GM12878 (cell line): ENCODE measurements at regions not wholly inside any gene's neighbourhood (a gene's known extent, or its start where the extent isn't known, plus 50 kb on each side); places are given as distances from the start of the nearest gene placed in this dataset.
"Not testable (repeated sequence)": the region's sequence is repeated elsewhere in the genome, so short reads cannot be mapped to it uniquely, and the experiment has no call there.

ENCODE experiments used
- ATAC-seq: fragments of 200-7000 bp; cut with Tn5 transposase; 3 replicates; pipeline ENCODE4 v1.9.1; 2020; ENCODE audit warnings: mild to moderate bottlenecking, moderate library complexity
- BruUV-seq: library from RNA; stranded (reverse); fragments of 400-500 nt; replicated peaks from 2 replicates; lab custom pipeline; 2021; lab: Mats Ljungman, UMichigan
- CTCF ChIA-PET: fragments of 300-600 bp; sonication (Branson Sonifier 250); formaldehyde crosslinking; extraction: SDS; loops from one replicate; lab custom pipeline; 2021; ENCODE audit warnings: inconsistent platforms; lab: Yijun Ruan, JAX
- POLR2A ChIA-PET: fragments of 350-600 bp; formaldehyde crosslinking; extraction: SDS; loops from one replicate; lab custom pipeline; 2021; ENCODE audit warnings: inconsistent platforms; lab: Charles Lee
- RAD21 ChIA-PET: fragments of 300-600 bp; sonication (Branson Sonifier 250); formaldehyde crosslinking; loops from one replicate; lab custom pipeline; 2023; ENCODE audit warnings: antibody characterized with exemption; ENCODE audit not compliant: unreplicated experiment; lab: Charles Lee
- SMC1A ChIA-PET: fragments of 300-600 bp; sonication (Branson Sonifier 250); formaldehyde crosslinking; loops from one replicate; lab custom pipeline; 2023; ENCODE audit not compliant: unreplicated experiment, uncharacterized antibody; lab: Charles Lee
- DNase-seq: peaks from one replicate; pipeline ENCODE4 v3.0.0-alpha.2; 2011; ENCODE audit warnings: low read depth, low spot score
- FAIRE-seq: peaks from 3 replicates; lab custom pipeline; 2011; peaks lifted over from hg19 to GRCh38; lab: Jason Lieb, UNC
- H2AFZ ChIP-seq: 2 replicates; pipeline ENCODE4 v1.6.0; 2011; ENCODE audit warnings: low read depth, low read length, control low read depth; ENCODE audit not compliant: control insufficient read depth
- H3K27ac ChIP-seq: 2 replicates; pipeline ENCODE4 v1.5.1; 2011; ENCODE audit warnings: control low read depth; ENCODE audit not compliant: control insufficient read depth, insufficient read depth
- H3K27me3 ChIP-seq, 2 experiments: replicated peaks in 1 of 2; 2 replicates each; pipeline versions ENCODE4 v1.6.0 to v1.6.1; 2011; ENCODE audit warnings: low read length in 1 of 2; ENCODE audit not compliant: control insufficient read depth in 2 of 2, insufficient read depth in 2 of 2
- H3K36me3 ChIP-seq, 2 experiments: 2 replicates each; pipeline ENCODE4 v1.5.1; 2011; ENCODE audit warnings: low read length in 1 of 2; ENCODE audit not compliant: control insufficient read depth in 2 of 2, insufficient read depth in 2 of 2
- H3K4me1 ChIP-seq: 2 replicates; pipeline ENCODE4 v1.6.1; 2011; ENCODE audit warnings: mild to moderate bottlenecking, low read length, moderate library complexity, mixed read lengths; ENCODE audit not compliant: control insufficient read depth, insufficient read depth
- H3K4me2 ChIP-seq: 2 replicates; pipeline ENCODE4 v1.6.0; 2011; ENCODE audit warnings: control low read depth; ENCODE audit not compliant: control insufficient read depth, insufficient read depth
- H3K4me3 ChIP-seq: fragments of 200-600 bp; sonication (generic); 2 replicates; pipeline ENCODE4 v1.5.1; 2016
- H3K79me2 ChIP-seq: 2 replicates; pipeline ENCODE4 v1.6.0; 2011; ENCODE audit warnings: low read length; ENCODE audit not compliant: control insufficient read depth, insufficient read depth
- H3K9ac ChIP-seq: 2 replicates; pipeline ENCODE4 v1.8.0; 2011; ENCODE audit warnings: low read length, control low read depth, mixed read lengths; ENCODE audit not compliant: control insufficient read depth, insufficient read depth
- H3K9me3 ChIP-seq: replicated peaks from 3 replicates; pipeline ENCODE4 v1.5.1; 2011; ENCODE audit warnings: mild to moderate bottlenecking, low read length; ENCODE audit not compliant: control insufficient read depth, insufficient read depth
- H4K20me1 ChIP-seq: 2 replicates; pipeline ENCODE4 v1.6.0; 2011; ENCODE audit not compliant: control insufficient read depth, insufficient read depth
- BCL11A ChIP-seq: IDR thresholded peaks from 2 replicates; pipeline ENCODE4 v1.6.1; 2011; ENCODE audit warnings: low read depth, low read length
- CBFB ChIP-seq: IDR thresholded peaks from 2 replicates; pipeline ENCODE4 v1.6.1; 2016; ENCODE audit warnings: antibody characterized with exemption, low read depth
- CBX5 ChIP-seq: sonication (generic); IDR thresholded peaks from 2 replicates; pipeline ENCODE4 v1.6.1; 2016; ENCODE audit warnings: low read depth, moderate library complexity, mild to moderate bottlenecking, inconsistent platforms
- CEBPB ChIP-seq, 2 experiments: fragments of 150-350 bp in 1 of 2; IDR thresholded peaks; 2 replicates each; pipeline ENCODE4 v1.6.1; 2012 to 2014; ENCODE audit warnings: low read depth in 2 of 2, low read length in 2 of 2, borderline replicate concordance in 1 of 2, inconsistent platforms in 1 of 2
- CHD1 ChIP-seq: IDR thresholded peaks from 2 replicates; pipeline ENCODE4 v1.6.1; 2012; ENCODE audit warnings: low read depth, low read length, improper control_type of control experiment
- CREM ChIP-seq: IDR thresholded peaks from 2 replicates; pipeline ENCODE4 v1.6.1; 2014; ENCODE audit warnings: antibody characterized with exemption, low read depth
- GATAD2B ChIP-seq: fragments of 450-650 bp; conservative IDR thresholded peaks from 2 replicates; pipeline ENCODE4 v1.6.1; 2017; ENCODE audit warnings: low read depth, mild to moderate bottlenecking, moderate library complexity
- HDAC6 ChIP-seq: fragments of 200-600 bp; sonication (generic); IDR thresholded peaks from one replicate; pipeline ENCODE4 v1.8.0; 2017; ENCODE audit warnings: antibody characterized with exemption; ENCODE audit not compliant: unreplicated experiment
- MAX ChIP-seq: IDR thresholded peaks from 2 replicates; pipeline ENCODE4 v1.6.1; 2012; ENCODE audit warnings: low read depth, low read length, improper control_type of control experiment
- MYB ChIP-seq: fragments of 150-350 bp; IDR thresholded peaks from 2 replicates; pipeline ENCODE4 v1.6.1; 2014; ENCODE audit warnings: mild to moderate bottlenecking, low read depth, low read length, borderline replicate concordance
- PAX5 ChIP-seq: IDR thresholded peaks from 2 replicates; pipeline ENCODE4 v1.6.1; 2011; ENCODE audit warnings: low read depth, low read length, borderline replicate concordance
- PAX8 ChIP-seq: fragments of 450-650 bp; IDR thresholded peaks from 2 replicates; pipeline ENCODE4 v1.6.1; 2017; ENCODE audit warnings: mild to moderate bottlenecking, moderate library complexity
- TCF7 ChIP-seq: IDR thresholded peaks from 2 replicates; pipeline ENCODE4 v1.6.1; 2014; ENCODE audit warnings: antibody characterized with exemption, borderline replicate concordance
- YY1 ChIP-seq: IDR thresholded peaks from 2 replicates; pipeline ENCODE4 v1.6.1; 2011; ENCODE audit warnings: low read depth, mild to moderate bottlenecking, low read length
- ZBED1 ChIP-seq: IDR thresholded peaks from 2 replicates; pipeline ENCODE4 v1.6.1; 2016; ENCODE audit warnings: borderline replicate concordance
- ZNF274 ChIP-seq: IDR thresholded peaks from one replicate; pipeline ENCODE4 v1.8.0; 2011; ENCODE audit not compliant: insufficient read length, insufficient read depth
- ZNF592 ChIP-seq: fragments of 450-650 bp; IDR thresholded peaks from 2 replicates; pipeline ENCODE4 v1.6.1; 2017; ENCODE audit warnings: mild to moderate bottlenecking, moderate library complexity
- ZNF622 ChIP-seq: fragments of 450-650 bp; IDR thresholded peaks from 2 replicates; pipeline ENCODE4 v1.6.1; 2017; ENCODE audit warnings: mild to moderate bottlenecking, inconsistent platforms
- WGBS: methylation state at CpG from one replicate; pipeline ENCODE4 v1.1.6; 2016; ENCODE audit warnings: low lambda C conversion rate; ENCODE audit not compliant: insufficient replicate concordance, insufficient coverage; ENCODE audit errors: missing lambda C conversion rate; 5-methylcytosine and 5-hydroxymethylcytosine counted together
- in situ Hi-C: fragments of 300-500 bp; cut with MboI; formaldehyde crosslinking; loops from 9 replicates; pipeline ENCODE4 v1.14.3; 2018; ENCODE audit warnings: mixed read lengths
- intact Hi-C: fragments of 100-400 bp; cut with micrococcal nuclease; formaldehyde crosslinking; loops from one replicate; pipeline ENCODE4 v1.14.2; 2022; ENCODE audit not compliant: unreplicated experiment

- intact Hi-C loops = no loop called here
- 0% methylated on average over 1 of the region's 1 CpG for WGBS
- POLR2A ChIA-PET = no interaction called here
Observed at GRCh38 chr12:102669056-102669455, 188.7 kb upstream of the IGF1 start.

GRCh38 chr12:102666176-102666575 is 185.8 kb upstream of the IGF1 start:
- intact Hi-C loops, H3K4me2 ChIP-seq, FAIRE-seq, H3K36me3 ChIP-seq, H2AFZ ChIP-seq, H3K9ac ChIP-seq, BruUV-seq, in situ Hi-C loops, H3K27ac ChIP-seq, POLR2A ChIA-PET, H3K4me3 ChIP-seq, H3K27me3 ChIP-seq, H4K20me1 ChIP-seq, H3K4me1 ChIP-seq, H3K79me2 ChIP-seq, ATAC-seq, DNase-seq, H3K9me3 ChIP-seq, RAD21 ChIA-PET: not testable (repeated sequence)
- ChIA-PET SMC1A (interaction anchor here (1.1 to 1.3 kb wide), 3 partner anchors 25 to 99 kb away, joined by 3 to 4 read pairs (median 3); no protein-coding TSS in a partner anchor), CTCF (interaction anchor here (0.8 to 1.9 kb wide), 3 partner anchors 10 to 145 kb away, joined by 3 to 5 read pairs (median 3); no protein-coding TSS in a partner anchor)
- 35% methylated on average over 3 of the region's 3 CpGs for WGBS

More at GRCh38 chr12:102669056-102669455, 188.7 kb upstream of the IGF1 start:
- ATAC-seq = no peak
- Histone ChIP-seq H3K36me3 (no peaks in the 10 kb centered on the region), H4K20me1 (no peaks in the 10 kb centered on the region), H3K4me1 (no peaks in the 10 kb centered on the region), H3K27me3 (no peaks in the 10 kb centered on the region), H3K4me2 (no peak overlapping the region)
- in situ Hi-C loops = no loop called here
- no TSS peak for BruUV-seq
- no peak for DNase-seq
- TF ChIP-seq TCF7 (no peak), ZBED1 (no peak), CBX5 (no peak), ZNF592 (no peak), YY1 (no peak), PAX8 (no peak), ZNF274 (no peak), MYB (no peak), BCL11A (no peak), MAX (no peak), GATAD2B (no peak), ZNF622 (no peak), CBFB (no peak), HDAC6 (no peak), CEBPB (IDR thresholded peaks at IDR 0.05; ENCODE audit: borderline replicate concordance in 1 of 2, low read depth in 2 of 2, low read length in 2 of 2) (no peak), CREM (no peak), PAX5 (no peak), CHD1 (no peak)
- TF ChIP-seq, all 136 proteins: peak for 0
- RAD21 ChIA-PET = no interaction called here
- no peak overlapping the region for H3K27ac ChIP-seq
- H3K9me3 ChIP-seq = peaks cover 3% of the 10 kb centered on the region; the same call in 2 of the 3 replicates
- CTCF ChIA-PET = no interaction called here
- no peak for FAIRE-seq
- H2AFZ ChIP-seq = no peak overlapping the region
- H3K79me2 ChIP-seq = no peaks in the 10 kb centered on the region
- H3K4me3 ChIP-seq = no peak overlapping the region
- SMC1A ChIA-PET = interaction anchor here (0.6 kb wide), 1 partner anchor 658 kb away, joined by 3 read pairs; no protein-coding TSS in a partner anchor
- H3K9ac ChIP-seq = no peak overlapping the region
